HL-60 (cell line): ENCODE measurements at regions not wholly inside any gene's neighbourhood (a gene's known extent, or its start where the extent isn't known, plus 50 kb on each side); places are given as distances from the start of the nearest gene placed in this dataset.

Experiments used
- CTCF ChIP-seq: IDR thresholded peaks from one replicate; pipeline ENCODE4 v1.5.1; 2011; ENCODE audit warnings: low read length, control low read depth, inconsistent platforms; ENCODE audit not compliant: insufficient read depth
- GABPA ChIP-seq: IDR thresholded peaks from 2 replicates; pipeline ENCODE4 v1.6.1; 2012; ENCODE audit warnings: low read depth

- TF ChIP-seq CTCF (no peak), GABPA (no peak)
Measured at GRCh38 chr2:16824472-16824871, 158.8 kb upstream of the CYRIA start.
